Endodermal cell (in vitro differentiated cells): ENCODE measurements at regions not wholly inside any gene's neighbourhood (a gene's known extent, or its start where the extent isn't known, plus 50 kb on each side); places are given as distances from the start of the nearest gene placed in this dataset.

Experiments
- DNase-seq: peaks from one replicate; pipeline ENCODE4 v3.0.0-alpha.2; 2017
- H3K27ac ChIP-seq: 2 replicates; pipeline ENCODE4 v1.5.1; 2013; ENCODE audit warnings: mild to moderate bottlenecking, low read depth, low read length, moderate library complexity
- H3K27me3 ChIP-seq: 2 replicates; pipeline ENCODE4 v1.6.1; 2013; ENCODE audit warnings: mild to moderate bottlenecking, low read length, moderate library complexity; ENCODE audit not compliant: insufficient read depth, control insufficient read depth, poor library complexity, severe bottlenecking
- H3K36me3 ChIP-seq: 2 replicates; pipeline ENCODE4 v1.7.0; 2013; ENCODE audit warnings: mild to moderate bottlenecking, low read length, moderate library complexity; ENCODE audit not compliant: control insufficient read depth, insufficient read depth
- H3K4me1 ChIP-seq: one replicate; pipeline ENCODE4 v1.7.0; 2013; ENCODE audit warnings: low read length; ENCODE audit not compliant: control insufficient read depth, insufficient read depth
- H3K4me3 ChIP-seq: 2 replicates; pipeline ENCODE4 v1.5.1; 2013; ENCODE audit warnings: mild to moderate bottlenecking, low read length, moderate library complexity
- H3K9ac ChIP-seq: 2 replicates; pipeline ENCODE4 v1.6.1; 2013; ENCODE audit warnings: mild to moderate bottlenecking, low read length, moderate library complexity; ENCODE audit not compliant: poor library complexity, severe bottlenecking; ENCODE audit errors: extremely low read depth
- H3K9me3 ChIP-seq: 2 replicates; pipeline ENCODE4 v1.6.1; 2013; ENCODE audit warnings: mild to moderate bottlenecking, low read length, moderate library complexity; ENCODE audit not compliant: control insufficient read depth
- H3K27ac Mint-ChIP-seq: 2 replicates; pipeline ENCODE4 v1.8.0; 2020; ENCODE audit warnings: mixed read lengths
- H3K27me3 Mint-ChIP-seq: 2 replicates; pipeline ENCODE4 v1.8.0; 2021; ENCODE audit warnings: mild to moderate bottlenecking, mixed read lengths; ENCODE audit not compliant: insufficient read depth
- H3K36me3 Mint-ChIP-seq: 2 replicates; pipeline ENCODE4 v1.8.0; 2020; ENCODE audit warnings: low read depth, mixed read lengths
- H3K4me1 Mint-ChIP-seq: 2 replicates; pipeline ENCODE4 v1.8.0; 2020; ENCODE audit warnings: mixed read lengths
- H3K4me3 Mint-ChIP-seq: 2 replicates; pipeline ENCODE4 v1.8.0; 2020; ENCODE audit warnings: mild to moderate bottlenecking, moderate library complexity, mixed read lengths
- H3K9me3 Mint-ChIP-seq: 2 replicates; pipeline ENCODE4 v1.8.0; 2020; ENCODE audit warnings: mild to moderate bottlenecking, mixed read lengths
- CTCF ChIP-seq: fragments of 200-600 bp; sonication (generic); conservative IDR thresholded peaks from 2 replicates; pipeline ENCODE4 v1.5.0; 2021; ENCODE audit warnings: antibody characterized with exemption, mild to moderate bottlenecking
- WGBS, 2 experiments: methylation state at CpG; one replicate each; pipeline versions ENCODE4 v1.1.5 to v1.1.7; 2013; ENCODE audit warnings: missing lambda C conversion rate in 2 of 2, mixed read lengths in 1 of 2; ENCODE audit not compliant: insufficient coverage in 1 of 2, insufficient read length in 1 of 2; 5-methylcytosine and 5-hydroxymethylcytosine counted together

- Histone ChIP-seq H3K4me1 (peaks cover 6% of the 10 kb centered on the region), H3K27me3 (peaks cover 6% of the 10 kb centered on the region), H3K4me3 (no peak overlapping the region), H3K27ac (no peak overlapping the region), H3K9me3 (no peaks in the 10 kb centered on the region), H3K36me3 (no peaks in the 10 kb centered on the region), H3K9ac (no peak overlapping the region)
- DNase-seq = no peak
- no peak overlapping the region for H3K4me3 Mint-ChIP-seq
- no peaks in the 10 kb centered on the region for H3K9me3 Mint-ChIP-seq
- 79 to 85% methylated on average over 4 of the region's 4 CpGs for WGBS, 2 experiments
- H3K36me3 Mint-ChIP-seq = no peaks in the 10 kb centered on the region
- no peak for TF ChIP-seq CTCF
- H3K4me1 Mint-ChIP-seq = peaks cover 21% of the 10 kb centered on the region
- no peaks in the 10 kb centered on the region for H3K27me3 Mint-ChIP-seq
- H3K27ac Mint-ChIP-seq = no peak overlapping the region
Observed at GRCh38 chr7:33775790-33776189, 129.5 kb upstream of the BMPER start.

- no peaks in the 10 kb centered on the region for H3K36me3 ChIP-seq
- Mint-ChIP-seq H3K36me3 (no peaks in the 10 kb centered on the region), H3K9me3 (no peaks in the 10 kb centered on the region), H3K27me3 (no peaks in the 10 kb centered on the region), H3K27ac (no peak overlapping the region), H3K4me3 (no peak overlapping the region), H3K4me1 (peaks cover 25% of the 10 kb centered on the region)
- H3K4me1 ChIP-seq = peaks cover 9% of the 10 kb centered on the region
- H3K9me3 ChIP-seq = no peaks in the 10 kb centered on the region
- no peak overlapping the region for H3K9ac ChIP-seq
- H3K27ac ChIP-seq = no peak overlapping the region
- no peak overlapping the region for H3K4me3 ChIP-seq
- 73 to 80% methylated on average over 3 of the region's 3 CpGs for WGBS, 2 experiments
- no peak for DNase-seq
- no peak for TF ChIP-seq CTCF
- no peaks in the 10 kb centered on the region for H3K27me3 ChIP-seq
Observed at GRCh38 chr7:33776788-33777187, 128.6 kb upstream of the BMPER start.

- H3K4me1 Mint-ChIP-seq = peaks cover 25% of the 10 kb centered on the region
- Histone ChIP-seq H3K9ac (no peak overlapping the region), H3K4me1 (peaks cover 9% of the 10 kb centered on the region), H3K27me3 (no peaks in the 10 kb centered on the region), H3K9me3 (peaks cover 10% of the 10 kb centered on the region), H3K4me3 (no peak overlapping the region), H3K27ac (no peak overlapping the region), H3K36me3 (no peaks in the 10 kb centered on the region)
- H3K27ac Mint-ChIP-seq = no peak overlapping the region
- no peak overlapping the region for H3K4me3 Mint-ChIP-seq
- H3K9me3 Mint-ChIP-seq = no peaks in the 10 kb centered on the region
- 93% methylated on average over 2 of the region's 2 CpGs; no CpG with 5 or more reads in 1 of the 2 experiments for WGBS, 2 experiments
- DNase-seq = no peak
- H3K36me3 Mint-ChIP-seq = peaks cover 3% of the 10 kb centered on the region
- no peak for TF ChIP-seq CTCF
- H3K27me3 Mint-ChIP-seq = peaks cover 4% of the 10 kb centered on the region
Observed at GRCh38 chr7:33778195-33778594, 127.1 kb upstream of the BMPER start.
